ENCODE measurements at regions not wholly inside any gene's neighbourhood (a gene's known extent, or its start where the extent isn't known, plus 50 kb on each side); places are given as distances from the start of the nearest gene placed in this dataset.
A peak's percentile ranks its signal among the peaks of the same experiment; 100 is the strongest.

- no peak overlapping the region for H3K4me3 ChIP-seq (ENCODE audit: low read depth, low read length)
- DNase-seq (ENCODE audit: low read depth), result no peak
- TF ChIP-seq CTCF (IDR thresholded peaks at IDR 0.05; ENCODE audit: insufficient read depth, low read length), result no peak
Observed at GRCh38 chr3:107238787-107239186, 138.5 kb upstream of the CCDC54 start.

GRCh38 chr3:107239703-107240102 is 137.5 kb upstream of the CCDC54 start:
- H3K4me3 ChIP-seq (ENCODE audit: low read depth, low read length), result peak overlapping the region; percentile 94
- no peak for TF ChIP-seq CTCF (IDR thresholded peaks at IDR 0.05; ENCODE audit: insufficient read depth, low read length)
- DNase-seq (ENCODE audit: low read depth), result no peak

- DNase-seq (ENCODE audit: low read depth), result peak; percentile 80
- TF ChIP-seq CTCF (IDR thresholded peaks at IDR 0.05; ENCODE audit: insufficient read depth, low read length), result no peak
- peak overlapping the region; percentile 94 for H3K4me3 ChIP-seq (ENCODE audit: low read depth, low read length)
Observed at GRCh38 chr3:107240183-107241091, 136.8 kb upstream of the CCDC54 start.

GRCh38 chr3:107241217-107241616 is 136.0 kb upstream of the CCDC54 start:
- TF ChIP-seq CTCF (IDR thresholded peaks at IDR 0.05; ENCODE audit: insufficient read depth, low read length), result peak; percentile 1
- no peak for DNase-seq (ENCODE audit: low read depth)
- peak overlapping the region; percentile 94 for H3K4me3 ChIP-seq (ENCODE audit: low read depth, low read length)

GRCh38 chr3:107242579-107242978 is 134.7 kb upstream of the CCDC54 start:
- DNase-seq (ENCODE audit: low read depth), result no peak
- H3K4me3 ChIP-seq (ENCODE audit: low read depth, low read length), result peak overlapping the region; percentile 44
- no peak for TF ChIP-seq CTCF (IDR thresholded peaks at IDR 0.05; ENCODE audit: insufficient read depth, low read length)

GRCh38 chr3:107247116-107247515 is 130.1 kb upstream of the CCDC54 start:
- DNase-seq (ENCODE audit: low read depth), result no peak
- no peak for TF ChIP-seq CTCF (IDR thresholded peaks at IDR 0.05; ENCODE audit: insufficient read depth, low read length)
- no peak overlapping the region for H3K4me3 ChIP-seq (ENCODE audit: low read depth, low read length)
